NCI-H748 treated with DMSO at 0.1 percent for 48 hours (cell line): ENCODE measurements at regions not wholly inside any gene's neighbourhood (a gene's known extent, or its start where the extent isn't known, plus 50 kb on each side); places are given as distances from the start of the nearest gene placed in this dataset.
A peak's percentile ranks its signal among the peaks of the same experiment; 100 is the strongest.

ENCODE experiments used
- DNase-seq: peaks from one replicate; lab custom pipeline; 2025; lab: John Stamatoyannopoulos, UW

DNA sequence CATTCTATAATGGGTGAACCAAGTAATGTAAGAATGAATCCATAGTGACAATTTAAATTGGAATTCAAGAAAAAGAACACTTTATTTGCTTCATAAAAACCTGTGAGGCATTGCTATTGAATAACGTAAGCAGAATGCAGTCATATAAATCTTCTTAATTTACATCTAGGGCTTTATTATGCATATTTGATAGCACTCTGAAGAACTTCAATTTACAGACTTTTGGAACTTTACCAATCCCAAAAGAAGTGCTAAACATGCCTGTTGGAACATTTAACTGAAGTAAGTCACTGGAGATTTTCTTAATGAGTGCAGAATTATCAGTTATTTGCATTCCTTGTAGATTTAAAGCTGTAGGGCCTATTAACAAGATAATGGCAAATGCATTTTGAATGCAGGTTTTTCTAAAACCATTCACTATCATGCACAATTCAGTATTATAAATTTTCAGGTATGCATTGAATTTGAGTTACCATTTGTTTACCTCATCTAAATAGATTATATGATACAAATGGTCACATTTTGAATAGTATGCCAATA is 1181.2 kb downstream of the ARAP2 start:
- DNase-seq: no peak

- no peak for DNase-seq
Measured at GRCh38 chr4:35066406-35066805, 1177.9 kb downstream of the ARAP2 start.

- DNase-seq: no peak
Measured at GRCh38 chr4:35080799-35081198, 1163.5 kb downstream of the ARAP2 start.

GRCh38 chr4:35087218-35087617 is 1157.1 kb downstream of the ARAP2 start:
- DNase-seq: peak; percentile 52

DNA sequence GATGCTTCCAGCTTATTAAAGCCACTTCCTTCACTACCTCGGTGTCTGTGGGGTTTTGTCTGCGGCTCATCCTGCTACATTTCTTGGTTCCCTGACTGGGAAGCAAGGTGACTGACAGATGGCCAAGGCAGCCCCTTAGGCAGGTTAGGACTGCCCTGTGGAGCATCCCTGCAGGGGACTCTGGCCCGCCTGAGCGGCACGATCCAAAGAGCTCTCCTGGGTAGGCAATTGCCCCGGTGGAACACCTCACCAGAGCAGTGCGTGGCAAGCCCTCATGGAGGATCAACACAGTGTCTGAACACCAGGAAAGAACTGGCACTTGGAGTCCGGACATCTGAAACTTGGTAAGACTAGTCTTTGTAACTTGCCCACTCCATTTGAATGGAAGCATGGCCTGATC is 1143.4 kb downstream of the ARAP2 start:
- no peak for DNase-seq

DNA sequence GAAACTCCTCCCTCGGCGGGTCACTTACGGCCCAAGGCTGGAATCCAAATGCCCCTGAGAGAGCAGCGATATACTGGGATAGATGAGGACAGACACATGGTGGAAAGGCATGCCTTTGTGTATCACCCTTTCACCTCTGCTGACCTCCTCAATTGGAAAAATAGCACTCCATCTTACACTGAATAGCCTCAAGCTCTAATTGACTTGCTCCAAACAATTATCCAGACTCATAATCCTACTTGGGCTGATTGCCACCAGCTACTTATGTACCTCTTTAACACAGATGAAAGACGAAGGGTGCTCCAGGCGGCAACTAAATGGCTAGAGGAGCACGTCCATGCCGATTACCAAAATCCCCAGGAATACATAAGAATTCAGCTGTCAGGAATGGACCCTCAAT is 1142.2 kb downstream of the ARAP2 start:
- no peak for DNase-seq

DNA sequence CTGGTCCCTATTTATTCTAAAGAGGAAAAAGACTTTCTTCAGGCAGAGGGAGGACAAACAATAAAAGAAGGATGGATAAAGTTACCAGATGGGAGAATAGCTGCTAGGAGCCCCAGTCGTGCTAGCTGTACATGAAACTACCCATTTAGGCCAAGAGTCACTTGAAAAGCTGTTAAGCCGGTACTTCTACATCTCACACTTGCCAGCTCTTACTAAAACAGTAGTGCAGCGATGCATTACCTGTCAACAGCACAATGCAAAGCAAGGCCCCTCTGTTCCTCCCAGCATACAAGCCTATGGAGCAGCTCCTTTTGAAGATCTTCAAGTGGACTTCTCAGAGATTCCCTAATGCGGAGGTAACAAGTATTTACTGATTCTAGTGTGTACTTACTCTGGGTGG is 1138.8 kb downstream of the ARAP2 start:
- DNase-seq: peak; percentile 59

DNA sequence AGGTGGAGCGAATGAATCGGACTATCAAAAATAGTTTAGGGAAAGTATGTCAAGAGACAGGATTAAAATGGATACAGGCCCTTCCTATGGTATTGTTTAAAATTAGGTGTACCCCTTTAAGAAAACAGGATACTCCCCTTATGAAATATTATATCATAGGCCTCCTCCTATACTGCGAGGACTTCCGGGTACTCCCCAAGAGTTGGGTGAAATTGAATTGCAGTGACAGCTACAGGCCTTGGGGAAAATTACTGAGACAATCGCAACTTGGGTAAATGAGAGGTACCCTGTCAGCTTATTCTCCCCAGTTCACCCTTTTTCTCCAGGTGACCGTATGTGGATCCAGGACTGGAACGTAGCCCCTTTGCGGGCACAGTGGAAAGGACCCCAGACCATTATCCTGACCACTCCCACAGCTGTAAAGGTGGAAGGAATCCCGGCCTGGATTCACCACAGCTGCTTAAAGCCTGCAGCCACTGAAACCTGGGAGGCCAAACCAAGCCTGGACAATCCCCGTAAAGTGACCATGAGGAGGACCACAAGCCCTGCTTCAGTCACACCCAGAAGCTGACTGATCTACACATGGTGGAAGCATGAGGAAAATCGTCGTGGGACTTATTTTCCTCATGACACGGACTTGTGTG is 1138.1 kb downstream of the ARAP2 start:
- DNase-seq: no peak

DNA sequence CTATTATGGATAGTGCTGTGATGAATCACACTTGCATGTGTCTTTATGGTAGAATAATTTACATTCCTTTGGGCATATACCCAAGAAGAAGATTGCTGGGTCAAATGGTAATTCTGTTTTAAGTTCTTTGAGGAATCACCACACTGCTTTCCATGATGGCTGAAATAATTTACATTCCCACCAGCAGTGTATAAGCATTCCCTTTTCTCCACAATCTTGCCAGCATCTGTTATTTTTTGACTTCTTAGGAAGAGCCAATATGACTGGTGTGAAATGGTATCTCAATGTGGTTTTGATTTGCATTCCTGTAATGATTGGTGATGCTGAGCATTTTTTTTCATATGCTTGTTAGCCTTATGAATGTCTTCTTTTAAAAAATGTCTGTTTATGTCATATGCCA is 1120.2 kb downstream of the ARAP2 start:
- DNase-seq: no peak

DNA sequence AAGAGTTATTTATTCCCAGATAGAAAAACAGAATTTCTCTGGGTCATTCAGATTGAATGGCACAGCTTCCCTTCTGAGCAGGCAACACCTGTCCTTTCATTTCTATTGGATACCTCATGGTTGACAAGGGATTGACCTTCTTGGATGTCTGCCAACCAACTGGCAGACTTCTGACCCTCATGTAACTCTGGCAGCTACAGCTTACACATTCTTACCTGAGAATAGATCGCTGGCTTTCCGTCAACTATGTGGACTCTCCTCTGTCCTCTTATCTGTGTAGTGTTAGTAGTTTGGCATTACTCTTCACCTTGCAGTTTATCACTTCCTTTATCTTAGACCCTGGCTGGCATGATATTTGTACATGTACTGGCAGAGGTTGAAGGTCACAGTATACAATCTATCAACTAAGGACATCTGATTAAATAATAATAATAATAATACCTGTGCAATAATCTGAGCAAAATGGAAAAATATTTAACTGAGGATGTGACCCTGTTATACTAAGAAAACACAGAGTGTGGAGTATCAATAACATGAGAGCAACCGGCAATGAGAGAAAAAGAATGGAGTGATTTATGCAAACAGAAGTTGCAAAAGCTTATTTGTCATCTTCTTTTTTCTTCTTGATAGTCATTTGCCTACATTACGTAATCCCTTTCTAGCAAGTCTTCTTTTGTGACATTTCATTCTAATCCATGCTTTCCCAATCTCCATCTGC is 1118.2 kb downstream of the ARAP2 start:
- DNase-seq: peak; percentile 42

GRCh38 chr4:35138449-35138848 is 1105.9 kb downstream of the ARAP2 start:
- no peak for DNase-seq

DNA sequence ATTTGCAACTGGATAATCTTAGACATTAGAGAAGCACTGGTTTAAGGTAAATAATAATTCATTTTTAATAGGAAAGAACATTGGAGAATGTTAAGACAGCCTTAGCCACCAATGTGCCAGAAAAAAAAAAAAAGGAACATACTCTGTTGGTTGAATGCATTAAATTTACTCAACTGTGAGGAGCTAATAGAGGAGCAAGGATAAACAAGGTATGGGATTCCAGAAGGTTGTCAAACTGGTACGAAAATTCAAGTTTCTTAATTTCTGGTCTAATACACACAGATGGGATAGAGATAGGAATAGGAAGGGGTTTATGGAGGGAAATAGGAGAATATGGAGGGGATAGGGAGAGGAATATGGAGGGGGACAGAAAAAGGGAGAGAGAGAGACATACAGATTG is 1096.6 kb downstream of the ARAP2 start:
- no peak for DNase-seq

DNA sequence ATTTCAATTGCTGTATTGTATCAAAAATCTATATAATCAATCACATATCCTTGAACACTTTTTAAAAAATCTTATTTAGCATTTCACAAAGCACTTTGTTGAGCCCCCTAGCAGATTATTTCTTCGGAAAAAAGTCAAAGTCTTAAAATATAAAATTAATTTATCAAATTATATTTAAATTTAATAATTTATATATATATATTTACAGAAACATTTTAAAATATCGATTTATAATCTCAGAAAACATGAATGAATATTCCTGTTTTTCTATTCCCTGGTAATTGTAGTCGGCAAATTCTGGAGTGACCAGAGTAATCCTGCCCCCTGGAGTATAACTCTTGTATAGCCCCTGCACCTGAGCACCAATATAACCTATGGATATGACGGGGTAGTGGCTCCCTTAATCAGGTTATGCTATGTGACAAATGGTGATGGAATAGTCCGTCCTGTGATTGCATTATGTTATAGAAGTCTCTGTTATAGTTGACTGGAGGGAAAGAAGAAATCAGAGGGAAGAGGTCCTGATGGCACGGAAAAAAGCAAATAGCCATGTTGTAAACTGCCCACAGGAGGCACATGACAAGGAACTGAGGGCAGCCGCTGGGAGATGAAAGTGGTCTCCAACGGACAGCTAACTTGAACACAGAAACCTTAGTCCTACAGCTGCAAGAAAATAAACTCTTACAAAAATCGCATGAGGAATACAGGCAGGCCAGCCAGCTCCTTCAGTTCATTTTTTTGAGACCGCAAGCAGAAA is 1092.3 kb downstream of the ARAP2 start:
- peak; percentile 35 for DNase-seq

DNA sequence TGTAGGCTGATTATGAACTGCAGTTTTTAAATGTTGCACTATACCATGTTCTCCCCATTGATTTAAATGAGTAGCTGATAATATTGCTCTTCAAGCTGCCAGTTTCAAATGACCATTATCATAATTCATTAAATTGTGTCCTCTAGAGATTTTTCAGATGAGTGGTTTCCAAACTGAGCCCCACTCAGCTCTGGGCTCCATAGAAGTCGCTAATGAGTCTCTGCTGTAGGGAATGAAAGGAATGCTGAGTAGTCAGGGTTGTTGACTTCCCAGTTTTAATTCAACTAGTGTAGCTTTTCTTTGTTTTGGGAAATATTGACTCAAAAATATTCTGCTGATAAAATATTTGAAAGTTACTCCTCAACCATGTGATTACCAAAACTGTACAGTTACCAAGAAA is 1081.1 kb downstream of the ARAP2 start:
- no peak for DNase-seq

GRCh38 chr4:35164063-35164462 is 1080.3 kb downstream of the ARAP2 start:
- no peak for DNase-seq

- DNase-seq: no peak
Measured at GRCh38 chr4:35166466-35166865, 1077.8 kb downstream of the ARAP2 start.

GRCh38 chr4:35167385-35167784 is 1076.9 kb downstream of the ARAP2 start:
- DNase-seq: no peak

GRCh38 chr4:35175487-35175886 is 1068.8 kb downstream of the ARAP2 start:
- DNase-seq: no peak

- DNase-seq: no peak
Measured at GRCh38 chr4:35175894-35176293, 1068.4 kb downstream of the ARAP2 start.

DNA sequence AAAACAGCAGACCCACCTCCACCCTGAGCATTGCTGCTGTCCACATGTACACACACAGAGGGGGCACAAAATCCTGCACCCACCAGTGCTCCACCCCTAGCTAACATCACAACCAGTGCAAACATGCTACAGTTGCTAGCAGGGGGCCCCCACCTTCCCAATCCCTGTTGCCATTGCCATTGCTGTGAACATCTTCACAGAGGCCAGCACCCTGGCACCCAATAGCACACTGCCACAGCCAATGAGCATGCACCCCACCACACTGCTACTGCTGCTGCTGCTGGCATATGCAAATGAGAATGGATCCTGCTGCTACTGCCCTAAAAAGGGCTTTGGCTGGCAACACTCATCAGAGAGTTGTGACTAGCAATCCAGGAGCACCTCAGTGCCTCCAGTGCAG is 1061.9 kb downstream of the ARAP2 start:
- DNase-seq: no peak

DNA sequence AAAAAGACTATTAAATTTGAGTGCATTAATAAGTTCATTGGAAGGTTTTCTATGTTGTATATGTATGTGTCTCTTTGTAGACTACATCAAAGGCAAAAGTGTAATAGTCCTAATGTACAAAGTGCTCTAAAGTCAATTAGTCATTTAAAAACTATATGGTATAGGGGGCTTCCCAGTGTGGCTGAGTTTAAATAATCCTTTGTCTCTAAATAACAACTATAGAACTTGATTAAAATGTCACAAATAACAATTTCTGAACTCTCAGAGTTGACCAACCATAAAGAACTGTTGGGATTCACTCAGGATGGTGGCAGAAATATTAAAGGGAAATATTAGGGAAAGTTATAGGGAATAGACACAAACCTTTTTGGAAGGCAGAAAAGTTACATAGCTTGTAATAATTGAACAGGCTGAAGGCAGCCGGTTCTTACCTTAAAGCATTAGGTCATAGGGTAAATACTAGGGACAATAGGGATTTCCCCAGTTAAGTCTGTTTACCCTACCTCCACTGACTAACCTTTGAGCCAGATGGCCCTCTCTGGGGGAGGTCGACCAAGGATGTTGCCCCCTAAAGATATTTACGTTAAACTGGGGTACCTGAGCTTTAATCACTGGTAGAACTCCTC is 1054.2 kb downstream of the ARAP2 start:
- DNase-seq: no peak

DNA sequence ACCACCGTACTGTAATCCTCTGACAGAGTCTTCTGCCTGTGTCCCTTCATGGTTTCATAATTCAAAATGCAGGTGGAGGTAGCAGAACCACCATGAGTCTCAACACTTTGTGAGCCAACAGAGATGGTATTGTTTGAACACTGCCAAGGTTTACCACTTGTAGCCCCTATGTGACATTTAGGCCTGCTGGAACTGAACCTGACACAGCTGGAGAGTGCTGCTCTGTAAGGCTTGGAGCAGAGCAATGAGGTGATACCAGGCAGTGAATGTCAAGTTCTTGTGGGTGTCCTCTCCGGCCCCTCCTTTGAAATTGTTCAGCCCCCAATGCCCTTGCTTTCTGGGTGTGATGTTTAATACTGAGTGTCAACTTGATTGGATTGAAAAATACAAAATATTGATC is 1042.9 kb downstream of the ARAP2 start:
- DNase-seq: no peak
